ENCODE measurements at regions not wholly inside any gene's neighbourhood (a gene's known extent, or its start where the extent isn't known, plus 50 kb on each side); places are given as distances from the start of the nearest gene placed in this dataset.

DNA sequence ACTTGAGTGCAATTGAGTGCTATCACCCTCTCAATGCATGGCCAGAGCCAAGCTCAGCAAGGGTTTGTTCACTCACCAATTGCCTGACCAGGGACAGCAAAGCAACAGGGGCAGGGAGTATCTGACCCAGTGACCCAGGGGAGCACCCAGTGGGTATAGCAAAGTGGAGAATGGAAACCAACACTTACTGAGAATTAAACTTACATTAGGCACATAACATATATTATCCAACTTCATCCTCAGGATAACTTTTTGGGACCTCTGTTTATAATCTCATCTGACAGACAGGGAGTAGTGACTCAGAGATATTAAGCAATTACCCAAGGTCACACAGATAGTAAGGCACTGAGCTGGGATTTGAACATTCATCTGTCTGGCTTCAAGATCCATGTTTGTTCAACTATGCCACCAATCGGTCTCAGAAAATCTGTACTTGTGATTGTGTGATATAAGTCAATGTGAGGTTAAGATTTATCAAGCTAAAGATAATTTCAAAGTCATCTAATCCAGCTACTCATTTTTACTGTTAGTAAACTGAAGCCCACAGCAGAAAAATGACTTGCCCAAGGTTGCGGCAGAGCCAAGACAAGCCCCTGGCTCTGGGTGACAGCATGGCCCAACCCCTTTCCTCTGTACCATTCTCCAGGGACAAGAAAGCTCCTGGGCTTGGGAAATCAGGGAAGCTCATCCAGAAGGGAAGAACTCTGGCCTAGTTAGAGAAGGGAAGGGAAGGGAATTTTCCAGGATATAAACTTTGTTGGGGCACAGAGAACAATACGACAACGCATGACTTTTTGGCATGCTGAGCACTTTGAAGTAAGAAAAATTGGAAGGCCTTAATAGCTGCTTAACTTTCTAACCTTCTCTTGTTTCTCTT, 138.0 kb upstream of the SMAD3 start:
- H3K4me3 ChIP-seq (ENCODE audit: low read depth, low read length), result no peak overlapping the region
- TF ChIP-seq, protein P1, sequence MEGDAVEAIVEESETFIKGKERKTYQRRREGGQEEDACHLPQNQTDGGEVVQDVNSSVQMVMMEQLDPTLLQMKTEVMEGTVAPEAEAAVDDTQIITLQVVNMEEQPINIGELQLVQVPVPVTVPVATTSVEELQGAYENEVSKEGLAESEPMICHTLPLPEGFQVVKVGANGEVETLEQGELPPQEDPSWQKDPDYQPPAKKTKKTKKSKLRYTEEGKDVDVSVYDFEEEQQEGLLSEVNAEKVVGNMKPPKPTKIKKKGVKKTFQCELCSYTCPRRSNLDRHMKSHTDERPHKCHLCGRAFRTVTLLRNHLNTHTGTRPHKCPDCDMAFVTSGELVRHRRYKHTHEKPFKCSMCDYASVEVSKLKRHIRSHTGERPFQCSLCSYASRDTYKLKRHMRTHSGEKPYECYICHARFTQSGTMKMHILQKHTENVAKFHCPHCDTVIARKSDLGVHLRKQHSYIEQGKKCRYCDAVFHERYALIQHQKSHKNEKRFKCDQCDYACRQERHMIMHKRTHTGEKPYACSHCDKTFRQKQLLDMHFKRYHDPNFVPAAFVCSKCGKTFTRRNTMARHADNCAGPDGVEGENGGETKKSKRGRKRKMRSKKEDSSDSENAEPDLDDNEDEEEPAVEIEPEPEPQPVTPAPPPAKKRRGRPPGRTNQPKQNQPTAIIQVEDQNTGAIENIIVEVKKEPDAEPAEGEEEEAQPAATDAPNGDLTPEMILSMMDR (IDR thresholded peaks at IDR 0.05; ENCODE audit: borderline replicate concordance, insufficient read depth, low read depth, low read length), result no peak

DNA sequence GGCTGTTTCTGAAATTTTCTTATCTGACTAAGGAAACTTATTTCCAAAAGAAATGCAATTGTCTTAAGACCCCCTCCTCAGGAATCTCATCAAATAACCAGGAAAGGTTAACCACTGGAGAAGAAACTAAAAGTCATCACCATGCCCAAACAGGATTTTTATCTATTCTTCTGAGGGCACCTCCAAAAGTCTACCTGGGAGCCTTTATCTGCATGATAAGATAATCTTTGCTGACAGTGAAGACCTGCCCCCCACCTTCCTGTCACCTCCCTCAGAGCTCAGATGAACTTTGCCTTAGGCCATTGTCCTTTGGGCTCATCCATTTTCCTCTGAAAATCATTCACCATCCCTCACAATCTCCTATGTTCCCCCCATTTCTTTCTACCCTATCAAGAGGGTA, 137.3 kb upstream of the SMAD3 start:
- no peak overlapping the region for H3K4me3 ChIP-seq (ENCODE audit: low read depth, low read length)
- TF ChIP-seq, protein P1 (IDR thresholded peaks at IDR 0.05; ENCODE audit: borderline replicate concordance, insufficient read depth, low read depth, low read length), result no peak

DNA sequence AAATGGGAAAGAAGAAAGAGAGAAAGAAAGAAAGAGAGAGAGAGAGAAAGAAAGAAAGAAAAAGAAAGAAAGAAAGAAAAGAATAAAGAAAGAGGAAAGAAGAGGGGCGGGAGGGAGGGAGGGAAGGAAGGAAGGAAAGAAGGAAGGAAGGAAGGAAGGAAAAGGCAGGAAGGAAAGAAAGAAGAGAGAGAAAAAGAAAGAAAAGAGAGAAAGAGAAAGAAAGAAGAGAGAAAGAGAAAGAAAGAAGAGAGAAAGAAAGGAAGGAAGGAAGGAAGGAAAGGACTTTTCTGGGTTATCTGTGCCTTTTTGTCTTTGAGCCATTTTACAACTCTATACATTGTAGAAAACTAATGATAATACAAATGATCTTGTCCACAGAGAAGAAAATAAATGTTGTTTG, 136.6 kb upstream of the SMAD3 start:
- H3K4me3 ChIP-seq (ENCODE audit: low read depth, low read length), result no peak overlapping the region
- TF ChIP-seq, protein P1 (IDR thresholded peaks at IDR 0.05; ENCODE audit: borderline replicate concordance, insufficient read depth, low read depth, low read length), result no peak

DNA sequence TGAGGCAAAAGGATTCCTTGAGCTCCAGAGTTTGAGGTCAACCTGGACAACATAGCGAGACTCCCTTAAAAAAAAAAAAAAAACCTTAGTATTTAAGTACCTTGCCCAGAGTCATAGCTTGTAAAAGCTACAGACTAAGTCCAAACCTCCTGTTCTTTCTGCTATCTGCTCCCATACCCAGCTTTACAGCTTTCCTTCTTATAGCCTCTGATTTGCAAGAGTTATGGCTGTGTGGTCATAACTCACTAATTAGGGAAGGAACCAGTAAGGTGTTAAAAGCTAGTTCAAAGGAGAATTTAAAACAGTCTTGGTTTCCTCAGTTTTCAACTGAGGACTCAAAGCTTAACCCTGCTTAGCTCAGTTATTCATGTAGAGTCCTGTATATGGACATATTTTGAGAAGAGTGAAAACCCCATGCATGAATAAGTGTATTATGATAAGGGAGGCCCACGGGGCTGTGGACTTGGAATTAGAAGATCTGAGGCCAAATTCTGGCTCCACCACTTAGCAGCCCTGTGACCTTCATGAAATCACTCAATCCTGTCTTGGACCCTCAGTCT, 135.5 kb upstream of the SMAD3 start:
- no peak overlapping the region for H3K4me3 ChIP-seq (ENCODE audit: low read depth, low read length)
- TF ChIP-seq, protein P1 (IDR thresholded peaks at IDR 0.05; ENCODE audit: borderline replicate concordance, insufficient read depth, low read depth, low read length), result no peak

DNA sequence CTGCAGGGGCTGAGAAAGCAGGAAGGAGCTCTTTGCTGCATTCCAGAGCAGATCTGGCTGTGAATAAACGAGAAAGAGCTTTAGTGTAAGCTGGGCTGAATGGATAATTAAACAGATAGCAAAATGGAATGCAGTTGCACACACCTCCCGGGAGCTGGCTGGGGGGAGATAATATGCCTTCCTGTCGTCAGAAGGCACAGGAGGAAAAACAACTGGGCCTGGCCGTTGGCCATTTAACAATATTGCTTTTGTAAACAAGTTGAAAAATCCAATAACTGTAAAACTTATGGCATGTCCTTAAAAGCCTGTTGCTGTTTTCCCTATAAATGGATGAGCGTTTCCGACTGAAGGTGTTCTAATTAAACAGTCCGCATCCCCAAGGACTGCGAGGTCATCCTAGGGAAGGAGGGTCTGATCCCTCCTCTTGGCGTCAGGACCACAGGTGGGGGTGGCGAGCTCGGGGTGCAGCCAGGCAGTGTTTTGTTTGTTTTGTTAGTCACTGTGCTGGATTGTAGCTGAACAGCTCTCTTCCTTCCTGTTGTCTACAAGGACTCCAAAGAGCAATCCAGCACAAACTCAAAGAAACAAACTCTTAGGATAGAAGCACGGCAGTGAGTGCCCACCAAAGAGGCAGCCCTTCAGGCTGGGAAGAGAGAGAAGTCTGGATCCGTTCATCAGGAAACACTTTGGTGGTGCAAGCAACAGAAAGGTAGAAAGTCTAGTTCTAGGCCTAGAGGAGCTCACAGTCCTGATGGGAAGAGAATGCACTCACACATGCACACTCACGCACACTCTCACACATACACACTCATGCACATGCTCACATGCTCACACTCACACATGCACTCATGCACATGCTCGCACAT, 133.4 kb upstream of the SMAD3 start:
- no peak overlapping the region for H3K4me3 ChIP-seq (ENCODE audit: low read depth, low read length)
- TF ChIP-seq, protein P1 (IDR thresholded peaks at IDR 0.05; ENCODE audit: borderline replicate concordance, insufficient read depth, low read depth, low read length), result no peak

DNA sequence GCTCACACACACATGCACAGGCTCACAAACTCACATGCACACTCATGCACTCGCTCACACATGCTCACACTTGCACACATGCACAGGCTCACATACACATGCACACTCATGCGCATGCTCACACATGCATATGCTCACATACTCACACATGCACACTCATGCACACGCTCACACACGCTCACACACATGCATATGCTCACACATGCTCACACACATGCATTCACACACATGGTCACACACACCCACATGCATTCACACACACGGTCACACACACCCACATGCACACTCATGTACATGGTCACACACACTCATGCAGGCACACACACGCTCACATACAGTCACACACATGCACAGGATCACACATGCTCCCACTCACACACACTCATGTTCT, 132.8 kb upstream of the SMAD3 start:
- TF ChIP-seq, protein P1 (IDR thresholded peaks at IDR 0.05; ENCODE audit: borderline replicate concordance, insufficient read depth, low read depth, low read length), result no peak
- no peak overlapping the region for H3K4me3 ChIP-seq (ENCODE audit: low read depth, low read length)

All from GM12875 (cell line).